Astrocyte (in vitro differentiated cells and primary cell): ENCODE measurements at regions not wholly inside any gene's neighbourhood (a gene's known extent, or its start where the extent isn't known, plus 50 kb on each side); places are given as distances from the start of the nearest gene placed in this dataset.

Experiments
- DNase-seq: peaks from one replicate; pipeline ENCODE4 v3.0.0-alpha.2; 2010; ENCODE audit warnings: low read depth
- FAIRE-seq: peaks from 2 replicates; lab custom pipeline; 2011; peaks lifted over from hg19 to GRCh38; lab: Jason Lieb, UNC
- H2AFZ ChIP-seq: 2 replicates; pipeline ENCODE4 v1.6.0; 2012; ENCODE audit warnings: low read depth, low read length, inconsistent platforms
- H3K27ac ChIP-seq: 2 replicates; pipeline ENCODE4 v1.5.1; 2011; ENCODE audit warnings: low read depth, low read length, inconsistent platforms
- H3K27me3 ChIP-seq: 2 replicates; pipeline ENCODE4 v1.6.0; 2011; ENCODE audit warnings: low read length, inconsistent platforms; ENCODE audit not compliant: insufficient read depth
- H3K36me3 ChIP-seq: 2 replicates; pipeline ENCODE4 v1.5.1; 2011; ENCODE audit warnings: low read length, inconsistent platforms; ENCODE audit not compliant: insufficient read depth
- H3K4me1 ChIP-seq: 2 replicates; pipeline ENCODE4 v1.5.1; 2011; ENCODE audit warnings: low read length, inconsistent platforms; ENCODE audit not compliant: insufficient read depth
- H3K4me2 ChIP-seq: 2 replicates; pipeline ENCODE4 v1.6.0; 2012; ENCODE audit warnings: low read length, inconsistent platforms
- H3K4me3 ChIP-seq: 2 replicates; pipeline ENCODE4 v1.5.1; 2011; ENCODE audit warnings: low read depth, mild to moderate bottlenecking, low read length, inconsistent platforms; ENCODE audit not compliant: insufficient read depth
- H3K79me2 ChIP-seq: 2 replicates; pipeline ENCODE4 v1.6.0; 2012; ENCODE audit warnings: mild to moderate bottlenecking, low read length, inconsistent platforms; ENCODE audit not compliant: insufficient read depth
- H3K9ac ChIP-seq: 2 replicates; pipeline ENCODE4 v1.6.0; 2012; ENCODE audit warnings: mild to moderate bottlenecking, low read length, inconsistent platforms
- H3K9me3 ChIP-seq: 2 replicates; pipeline ENCODE4 v1.5.1; 2012; ENCODE audit warnings: low read depth, mild to moderate bottlenecking, low read length, inconsistent platforms; ENCODE audit not compliant: insufficient read depth
- H4K20me1 ChIP-seq: 2 replicates; pipeline ENCODE4 v1.6.0; 2012; ENCODE audit warnings: low read length, inconsistent platforms; ENCODE audit not compliant: insufficient read depth
- H3K27ac Mint-ChIP-seq: one replicate; pipeline ENCODE4 v1.8.0; 2021; ENCODE audit warnings: mild to moderate bottlenecking, mixed read lengths; ENCODE audit not compliant: unreplicated experiment
- H3K27me3 Mint-ChIP-seq: one replicate; pipeline ENCODE4 v1.8.0; 2021; ENCODE audit warnings: low read depth, mixed read lengths; ENCODE audit not compliant: unreplicated experiment
- H3K36me3 Mint-ChIP-seq: one replicate; pipeline ENCODE4 v1.8.0; 2021; ENCODE audit warnings: low read depth, mixed read lengths; ENCODE audit not compliant: unreplicated experiment
- H3K4me1 Mint-ChIP-seq: one replicate; pipeline ENCODE4 v1.8.0; 2021; ENCODE audit warnings: low read depth, mixed read lengths; ENCODE audit not compliant: unreplicated experiment
- H3K4me3 Mint-ChIP-seq: one replicate; pipeline ENCODE4 v1.8.0; 2021; ENCODE audit warnings: mild to moderate bottlenecking, moderate library complexity, mixed read lengths; ENCODE audit not compliant: unreplicated experiment
- H3K9me3 Mint-ChIP-seq: one replicate; pipeline ENCODE4 v1.8.0; 2021; ENCODE audit warnings: mild to moderate bottlenecking, mixed read lengths; ENCODE audit not compliant: unreplicated experiment
- EZH2 ChIP-seq: IDR thresholded peaks from 2 replicates; pipeline ENCODE4 v1.6.1; 2012; ENCODE audit warnings: mild to moderate bottlenecking, low read length, inconsistent platforms; ENCODE audit not compliant: insufficient read depth
- TF ChIP-seq, protein P1 (sequence below): IDR thresholded peaks from 2 replicates; pipeline ENCODE4 v1.5.1; 2011; ENCODE audit warnings: low read depth, mild to moderate bottlenecking, inconsistent platforms, low read length, moderate library complexity; ENCODE audit not compliant: insufficient read depth

DNA sequence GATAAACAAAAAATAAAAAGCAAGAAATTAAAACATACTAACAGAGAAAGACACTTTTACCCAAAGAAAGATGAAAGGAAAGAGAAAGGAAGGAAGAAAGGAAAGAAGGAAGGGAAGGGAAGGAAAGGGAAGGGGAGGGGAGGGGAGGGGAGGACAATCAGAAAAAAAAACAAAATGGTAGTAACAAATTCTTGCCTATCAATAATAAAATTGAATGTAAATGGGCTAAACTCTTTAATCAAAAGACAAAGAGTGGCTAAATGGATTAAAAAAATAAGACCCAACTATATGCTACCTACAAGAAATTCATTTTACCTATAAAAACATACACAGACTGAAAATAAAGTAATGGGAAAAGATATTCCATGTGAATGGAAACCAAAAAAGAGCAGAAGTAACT is 372.9 kb upstream of the NFIA start:
- Mint-ChIP-seq H3K27ac (no peak overlapping the region), H3K4me3 (no peak overlapping the region), H3K27me3 (no peaks in the 10 kb centered on the region), H3K4me1 (no peaks in the 10 kb centered on the region), H3K9me3 (peaks cover 3% of the 10 kb centered on the region), H3K36me3 (no peaks in the 10 kb centered on the region)
- H4K20me1 ChIP-seq: no peaks in the 10 kb centered on the region
- H3K27me3 ChIP-seq: no peaks in the 10 kb centered on the region
- no peaks in the 10 kb centered on the region for H3K36me3 ChIP-seq
- FAIRE-seq (no peak), DNase-seq (no peak)
- H3K4me2 ChIP-seq: no peak overlapping the region
- no peak overlapping the region for H3K9ac ChIP-seq
- H3K4me1 ChIP-seq: no peaks in the 10 kb centered on the region
- no peak overlapping the region for H3K27ac ChIP-seq
- no peak overlapping the region for H2AFZ ChIP-seq
- no peaks in the 10 kb centered on the region for H3K9me3 ChIP-seq
- no peaks in the 10 kb centered on the region for H3K79me2 ChIP-seq
- no peak for TF ChIP-seq EZH2
- TF ChIP-seq, protein P1, sequence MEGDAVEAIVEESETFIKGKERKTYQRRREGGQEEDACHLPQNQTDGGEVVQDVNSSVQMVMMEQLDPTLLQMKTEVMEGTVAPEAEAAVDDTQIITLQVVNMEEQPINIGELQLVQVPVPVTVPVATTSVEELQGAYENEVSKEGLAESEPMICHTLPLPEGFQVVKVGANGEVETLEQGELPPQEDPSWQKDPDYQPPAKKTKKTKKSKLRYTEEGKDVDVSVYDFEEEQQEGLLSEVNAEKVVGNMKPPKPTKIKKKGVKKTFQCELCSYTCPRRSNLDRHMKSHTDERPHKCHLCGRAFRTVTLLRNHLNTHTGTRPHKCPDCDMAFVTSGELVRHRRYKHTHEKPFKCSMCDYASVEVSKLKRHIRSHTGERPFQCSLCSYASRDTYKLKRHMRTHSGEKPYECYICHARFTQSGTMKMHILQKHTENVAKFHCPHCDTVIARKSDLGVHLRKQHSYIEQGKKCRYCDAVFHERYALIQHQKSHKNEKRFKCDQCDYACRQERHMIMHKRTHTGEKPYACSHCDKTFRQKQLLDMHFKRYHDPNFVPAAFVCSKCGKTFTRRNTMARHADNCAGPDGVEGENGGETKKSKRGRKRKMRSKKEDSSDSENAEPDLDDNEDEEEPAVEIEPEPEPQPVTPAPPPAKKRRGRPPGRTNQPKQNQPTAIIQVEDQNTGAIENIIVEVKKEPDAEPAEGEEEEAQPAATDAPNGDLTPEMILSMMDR: no peak
- H3K4me3 ChIP-seq: no peak overlapping the region

DNA sequence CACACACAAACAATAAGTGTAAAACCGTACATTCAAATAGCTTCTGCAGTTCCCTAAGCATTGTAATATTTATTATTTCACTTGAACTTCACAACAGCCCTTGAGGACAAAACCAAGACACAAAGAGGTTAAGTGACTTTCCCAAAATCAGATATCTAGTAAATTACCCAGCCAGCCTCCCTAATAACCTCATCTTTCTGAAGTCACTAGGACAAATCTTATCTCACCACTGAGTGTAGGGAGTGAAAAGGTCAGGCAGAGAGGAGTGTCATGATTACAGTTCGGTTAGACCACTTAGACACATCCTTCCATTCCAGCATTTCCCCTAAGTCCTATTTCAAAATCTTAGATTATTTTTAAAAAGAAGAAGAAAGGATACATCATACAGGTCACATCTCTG is 377.3 kb upstream of the NFIA start:
- Mint-ChIP-seq H3K36me3 (no peaks in the 10 kb centered on the region), H3K4me3 (no peak overlapping the region)
- no peak for DNase-seq

DNA sequence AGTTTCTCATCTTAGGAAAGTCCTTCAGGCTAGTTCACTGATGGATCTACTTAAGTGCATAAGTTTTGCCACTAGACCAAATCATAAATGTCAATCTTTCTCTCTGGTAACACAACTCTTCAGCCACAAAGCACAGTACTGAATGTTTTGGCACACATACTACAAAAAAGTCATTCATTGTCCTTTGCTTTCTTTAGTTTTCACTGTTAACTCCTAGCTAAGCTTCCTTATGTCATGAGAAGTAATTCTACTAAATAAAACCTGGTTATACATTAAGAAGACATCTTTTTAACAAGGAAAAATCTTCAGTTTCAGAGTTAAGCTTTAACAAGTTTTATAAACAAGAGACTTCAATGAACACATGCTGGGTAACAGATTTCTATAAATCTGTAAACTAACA is 379.2 kb upstream of the NFIA start:
- H3K27ac ChIP-seq: no peak overlapping the region
- Mint-ChIP-seq H3K4me1 (no peaks in the 10 kb centered on the region), H3K9me3 (peaks cover 4% of the 10 kb centered on the region), H3K4me3 (no peak overlapping the region), H3K27me3 (no peaks in the 10 kb centered on the region), H3K27ac (no peak overlapping the region), H3K36me3 (no peaks in the 10 kb centered on the region)
- TF ChIP-seq, protein P1: no peak
- TF ChIP-seq EZH2: no peak
- no peaks in the 10 kb centered on the region for H4K20me1 ChIP-seq
- H3K4me1 ChIP-seq: no peaks in the 10 kb centered on the region
- no peak overlapping the region for H3K4me2 ChIP-seq
- DNase-seq (no peak), FAIRE-seq (no peak)
- no peak overlapping the region for H3K9ac ChIP-seq
- H3K9me3 ChIP-seq: no peaks in the 10 kb centered on the region
- no peak overlapping the region for H3K4me3 ChIP-seq
- H3K79me2 ChIP-seq: no peaks in the 10 kb centered on the region
- no peak overlapping the region for H2AFZ ChIP-seq
- H3K27me3 ChIP-seq: no peaks in the 10 kb centered on the region
- no peaks in the 10 kb centered on the region for H3K36me3 ChIP-seq

More for the DNA sequence above, 377.3 kb upstream of the NFIA start:
- Histone ChIP-seq H3K79me2 (no peaks in the 10 kb centered on the region), H3K4me1 (no peaks in the 10 kb centered on the region), H4K20me1 (no peaks in the 10 kb centered on the region), H3K4me2 (no peak overlapping the region), H3K27me3 (no peaks in the 10 kb centered on the region), H3K9ac (no peak overlapping the region), H2AFZ (no peak overlapping the region), H3K36me3 (no peaks in the 10 kb centered on the region), H3K27ac (no peak overlapping the region), H3K9me3 (no peaks in the 10 kb centered on the region), H3K4me3 (no peak overlapping the region)
- no peak for FAIRE-seq
- no peak for TF ChIP-seq EZH2
- TF ChIP-seq, protein P1: no peak
- H3K27me3 Mint-ChIP-seq: no peaks in the 10 kb centered on the region
- no peak overlapping the region for H3K27ac Mint-ChIP-seq
- H3K9me3 Mint-ChIP-seq: peaks cover 4% of the 10 kb centered on the region
- H3K4me1 Mint-ChIP-seq: no peaks in the 10 kb centered on the region
